Fibroblast of lung (primary cell): ENCODE measurements at regions not wholly inside any gene's neighbourhood (a gene's known extent, or its start where the extent isn't known, plus 50 kb on each side); places are given as distances from the start of the nearest gene placed in this dataset.

Experiments
- DNase-seq, 2 donors: peaks; one replicate each; pipeline versions ENCODE4 v3.0.0 to v3.0.0-alpha.2; 2010; ENCODE audit warnings: low read depth in 2 of 2
- H2AFZ ChIP-seq: 2 replicates; pipeline ENCODE4 v1.5.1; 2012; ENCODE audit warnings: low read length, control low read depth, inconsistent platforms
- H3K27ac ChIP-seq: 2 replicates; pipeline ENCODE4 v1.5.1; 2011; ENCODE audit warnings: low read length, control low read depth; ENCODE audit not compliant: insufficient read depth
- H3K27me3 ChIP-seq: 2 replicates; pipeline ENCODE4 v1.5.1; 2011; ENCODE audit warnings: mild to moderate bottlenecking, low read length; ENCODE audit not compliant: control insufficient read depth, insufficient read depth
- H3K36me3 ChIP-seq: 2 replicates; pipeline ENCODE4 v1.5.1; 2011; ENCODE audit warnings: low read length; ENCODE audit not compliant: control insufficient read depth, insufficient read depth
- H3K4me1 ChIP-seq: 2 replicates; pipeline ENCODE4 v1.5.1; 2011; ENCODE audit warnings: low read length; ENCODE audit not compliant: control insufficient read depth, insufficient read depth; ENCODE audit errors: extremely low read depth
- H3K4me2 ChIP-seq: 2 replicates; pipeline ENCODE4 v1.5.1; 2011; ENCODE audit warnings: low read length, control low read depth; ENCODE audit not compliant: insufficient read depth; ENCODE audit errors: extremely low read depth
- H3K4me3 ChIP-seq, 4 experiments: fragments of 200-600 bp in 1 of 4; sonication (generic) in 1 of 4; replicated peaks in 1 of 4; 2 replicates each; pipeline ENCODE4 v1.5.1; 2011 to 2016; ENCODE audit warnings: low read length in 4 of 4, low read depth in 3 of 4, mild to moderate bottlenecking in 3 of 4, control low read depth in 2 of 4, inconsistent platforms in 1 of 4, mixed read lengths in 1 of 4; ENCODE audit not compliant: insufficient read depth in 1 of 4; ENCODE audit errors: control extremely low read depth in 1 of 4
- H3K79me2 ChIP-seq: 2 replicates; pipeline ENCODE4 v1.5.1; 2012; ENCODE audit warnings: mild to moderate bottlenecking, low read length, inconsistent platforms; ENCODE audit not compliant: control insufficient read depth, insufficient read depth
- H3K9ac ChIP-seq: 2 replicates; pipeline ENCODE4 v1.5.1; 2011; ENCODE audit warnings: mild to moderate bottlenecking, low read length, control low read depth; ENCODE audit not compliant: insufficient read depth
- H3K9me3 ChIP-seq: 2 replicates; pipeline ENCODE4 v1.5.1; 2012; ENCODE audit warnings: low read depth, low read length; ENCODE audit not compliant: control insufficient read depth, insufficient read depth
- H4K20me1 ChIP-seq: 2 replicates; pipeline ENCODE4 v1.5.1; 2011; ENCODE audit warnings: low read length; ENCODE audit not compliant: control insufficient read depth, insufficient read depth; ENCODE audit errors: extremely low read depth
- EZH2 ChIP-seq: IDR thresholded peaks from 2 replicates; pipeline ENCODE4 v1.5.1; 2012; ENCODE audit warnings: low read length, control low read depth, mild to moderate bottlenecking; ENCODE audit errors: missing control alignments
- TF ChIP-seq, protein P1 (sequence below), 2 donors: IDR thresholded peaks in 1 of 2; conservative IDR thresholded peaks in 1 of 2; 1 replicate in 1 of 2; 2 replicates in 1 of 2; pipeline ENCODE4 v1.5.1; 2011 to 2012; ENCODE audit warnings: low read length in 2 of 2, control low read depth in 1 of 2, inconsistent platforms in 1 of 2, low read depth in 1 of 2, mild to moderate bottlenecking in 1 of 2

DNA sequence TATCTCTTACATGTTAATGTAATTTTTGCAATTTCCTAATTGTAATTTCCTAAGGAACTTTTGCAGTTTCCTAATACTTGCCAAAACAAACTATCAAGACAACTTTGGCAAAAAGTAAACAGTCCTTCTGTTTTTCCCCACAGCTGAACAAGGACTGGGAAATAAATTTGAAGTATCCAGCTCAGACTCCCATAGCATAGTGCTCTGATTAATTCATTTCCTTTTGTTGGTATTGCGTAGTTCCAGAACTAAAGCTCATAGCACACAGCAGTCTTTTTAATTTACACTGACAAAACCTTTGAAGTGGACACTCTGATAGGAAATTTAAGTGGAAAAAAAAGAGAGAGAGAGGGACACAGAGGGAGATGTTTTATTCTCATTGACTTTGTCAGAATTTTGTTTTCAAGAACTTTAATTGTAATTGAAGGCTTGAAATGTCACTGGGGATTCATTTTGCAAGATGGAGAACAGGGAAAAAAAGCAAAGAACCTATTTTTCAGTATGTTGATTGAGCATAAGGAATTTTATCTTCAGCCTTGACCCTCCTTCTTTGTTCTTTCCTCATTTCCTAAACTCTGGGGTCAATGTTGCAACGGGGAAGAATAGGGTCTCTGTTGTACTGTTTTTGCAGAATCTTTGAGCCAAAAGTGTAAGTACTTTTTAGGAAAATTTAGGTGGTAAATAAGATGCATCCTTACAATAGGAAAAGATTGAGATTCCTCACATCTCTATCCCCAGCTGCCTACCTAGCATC is 232.2 kb upstream of the NPSR1 start:
- no peak for DNase-seq
- no peaks in the 10 kb centered on the region for H3K4me1 ChIP-seq
- H2AFZ ChIP-seq, result no peak overlapping the region
- no peak overlapping the region for H3K9ac ChIP-seq
- H3K4me3 ChIP-seq, result no peak overlapping the region
- H3K79me2 ChIP-seq, result no peaks in the 10 kb centered on the region
- no peaks in the 10 kb centered on the region for H3K36me3 ChIP-seq
- H3K27me3 ChIP-seq, result no peaks in the 10 kb centered on the region
- no peak overlapping the region for H3K27ac ChIP-seq
- no peaks in the 10 kb centered on the region for H3K9me3 ChIP-seq
- no peak overlapping the region for H3K4me2 ChIP-seq
- no peak for TF ChIP-seq EZH2
- TF ChIP-seq, protein P1, sequence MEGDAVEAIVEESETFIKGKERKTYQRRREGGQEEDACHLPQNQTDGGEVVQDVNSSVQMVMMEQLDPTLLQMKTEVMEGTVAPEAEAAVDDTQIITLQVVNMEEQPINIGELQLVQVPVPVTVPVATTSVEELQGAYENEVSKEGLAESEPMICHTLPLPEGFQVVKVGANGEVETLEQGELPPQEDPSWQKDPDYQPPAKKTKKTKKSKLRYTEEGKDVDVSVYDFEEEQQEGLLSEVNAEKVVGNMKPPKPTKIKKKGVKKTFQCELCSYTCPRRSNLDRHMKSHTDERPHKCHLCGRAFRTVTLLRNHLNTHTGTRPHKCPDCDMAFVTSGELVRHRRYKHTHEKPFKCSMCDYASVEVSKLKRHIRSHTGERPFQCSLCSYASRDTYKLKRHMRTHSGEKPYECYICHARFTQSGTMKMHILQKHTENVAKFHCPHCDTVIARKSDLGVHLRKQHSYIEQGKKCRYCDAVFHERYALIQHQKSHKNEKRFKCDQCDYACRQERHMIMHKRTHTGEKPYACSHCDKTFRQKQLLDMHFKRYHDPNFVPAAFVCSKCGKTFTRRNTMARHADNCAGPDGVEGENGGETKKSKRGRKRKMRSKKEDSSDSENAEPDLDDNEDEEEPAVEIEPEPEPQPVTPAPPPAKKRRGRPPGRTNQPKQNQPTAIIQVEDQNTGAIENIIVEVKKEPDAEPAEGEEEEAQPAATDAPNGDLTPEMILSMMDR (conservative IDR thresholded peaks at IDR 0.05 in 1 of 2, IDR thresholded peaks at IDR 0.05 in 1 of 2; ENCODE audit: low read depth in 1 of 2, low read length in 2 of 2), result no peak
- H4K20me1 ChIP-seq, result no peaks in the 10 kb centered on the region

DNA sequence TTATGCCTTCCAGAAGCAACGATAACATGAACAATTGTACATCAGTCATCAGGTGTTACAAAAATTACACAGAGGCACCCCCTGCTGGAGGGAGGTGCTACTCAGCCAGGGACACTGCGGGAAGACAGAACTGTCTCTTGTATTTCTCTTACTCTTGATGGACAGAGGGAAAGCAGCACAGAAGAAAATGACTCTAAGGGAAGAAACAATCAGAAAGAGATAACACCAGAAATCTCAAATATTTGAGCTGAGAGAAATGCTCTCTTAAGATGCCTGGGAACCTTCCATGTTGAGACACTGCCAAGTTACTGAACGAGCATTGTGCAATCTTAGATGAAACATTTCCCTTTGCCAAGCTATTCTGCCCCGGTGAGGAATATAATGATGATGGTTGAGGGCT is 227.6 kb upstream of the NPSR1 start:
- Histone ChIP-seq H3K4me2 (no peak overlapping the region), H3K79me2 (no peaks in the 10 kb centered on the region), H3K27me3 (no peaks in the 10 kb centered on the region), H3K27ac (no peak overlapping the region), H3K9me3 (no peaks in the 10 kb centered on the region), H3K4me3 (no peak overlapping the region), H4K20me1 (no peaks in the 10 kb centered on the region), H3K36me3 (no peaks in the 10 kb centered on the region), H3K9ac (no peak overlapping the region), H3K4me1 (no peaks in the 10 kb centered on the region), H2AFZ (no peak overlapping the region)
- DNase-seq, result peak; percentile 48 to 70
- TF ChIP-seq, protein P1 (conservative IDR thresholded peaks at IDR 0.05 in 1 of 2, IDR thresholded peaks at IDR 0.05 in 1 of 2; ENCODE audit: low read depth in 1 of 2, low read length in 2 of 2), result peak; percentile 9 to 34
- no peak for TF ChIP-seq EZH2

DNA sequence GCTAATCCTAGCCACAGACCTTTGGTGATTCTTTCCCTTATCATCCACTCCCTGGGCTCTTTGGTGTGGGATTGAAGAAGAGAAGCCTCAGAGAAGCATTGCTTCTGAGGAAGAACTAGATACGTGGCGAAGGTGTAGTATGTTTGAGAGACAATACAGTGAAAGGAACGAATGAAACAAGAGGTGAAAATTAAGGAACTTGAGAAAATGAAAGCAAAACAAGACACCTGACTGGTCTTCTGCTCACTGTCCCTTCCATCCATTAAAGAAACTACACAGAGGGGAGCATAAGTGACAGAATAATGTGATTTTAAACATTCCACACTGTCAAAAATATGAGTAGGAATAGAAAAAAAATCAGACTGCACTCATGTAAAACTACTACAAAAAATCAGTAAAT is 219.6 kb upstream of the NPSR1 start:
- Histone ChIP-seq H3K4me1 (no peaks in the 10 kb centered on the region), H3K9me3 (no peaks in the 10 kb centered on the region), H3K27me3 (no peaks in the 10 kb centered on the region), H2AFZ (no peak overlapping the region), H3K4me2 (no peak overlapping the region), H3K36me3 (no peaks in the 10 kb centered on the region), H3K4me3 (no peak overlapping the region), H3K27ac (no peak overlapping the region), H3K9ac (no peak overlapping the region), H4K20me1 (no peaks in the 10 kb centered on the region), H3K79me2 (no peaks in the 10 kb centered on the region)
- no peak for TF ChIP-seq EZH2
- TF ChIP-seq, protein P1 (conservative IDR thresholded peaks at IDR 0.05 in 1 of 2, IDR thresholded peaks at IDR 0.05 in 1 of 2; ENCODE audit: low read depth in 1 of 2, low read length in 2 of 2), result no peak
- DNase-seq, result no peak
